Occipital lobe (tissue), 1 donor: ENCODE measurements at regions not wholly inside any gene's neighbourhood (a gene's known extent, or its start where the extent isn't known, plus 50 kb on each side); places are given as distances from the start of the nearest gene placed in this dataset.

ENCODE experiments used
- DNase-seq: peaks from one replicate; lab custom pipeline; 2025; lab: John Stamatoyannopoulos, UW

- DNase-seq, result no peak
Observed at GRCh38 chr2:165033402-165033801, 78.1 kb upstream of the SLC38A11 start.

- DNase-seq, result no peak
Observed at GRCh38 chr2:165032559-165032958, 77.2 kb upstream of the SLC38A11 start.

- DNase-seq, result no peak
Observed at GRCh38 chr2:165024199-165024598, 68.9 kb upstream of the SLC38A11 start.

- no peak for DNase-seq
Observed at GRCh38 chr2:165022781-165023180, 67.5 kb upstream of the SLC38A11 start.

GRCh38 chr2:165017966-165018596 lies 62.8 kb upstream of the SLC38A11 start:
- DNase-seq, result peak; percentile 39

- DNase-seq, result peak; percentile 23
Observed at GRCh38 chr2:165016772-165017411, 61.6 kb upstream of the SLC38A11 start.

- DNase-seq, result peak; percentile 36
Observed at GRCh38 chr2:165015052-165015642, 59.8 kb upstream of the SLC38A11 start.

- DNase-seq, result no peak
Observed at GRCh38 chr2:165013944-165014619, 58.8 kb upstream of the SLC38A11 start.

- DNase-seq, result no peak
Observed at GRCh38 chr2:165011199-165011598, 55.9 kb upstream of the SLC38A11 start.

GRCh38 chr2:165010556-165010955 lies 55.2 kb upstream of the SLC38A11 start:
- DNase-seq, result no peak

GRCh38 chr2:165009466-165009865 lies 54.1 kb upstream of the SLC38A11 start:
- DNase-seq, result no peak

- DNase-seq, result no peak
Observed at GRCh38 chr2:165008730-165009315, 53.5 kb upstream of the SLC38A11 start.

GRCh38 chr2:165007161-165007744 lies 51.9 kb upstream of the SLC38A11 start:
- DNase-seq, result no peak
